ENCODE measurements at regions not wholly inside any gene's neighbourhood (a gene's known extent, or its start where the extent isn't known, plus 50 kb on each side); places are given as distances from the start of the nearest gene placed in this dataset.

DNA sequence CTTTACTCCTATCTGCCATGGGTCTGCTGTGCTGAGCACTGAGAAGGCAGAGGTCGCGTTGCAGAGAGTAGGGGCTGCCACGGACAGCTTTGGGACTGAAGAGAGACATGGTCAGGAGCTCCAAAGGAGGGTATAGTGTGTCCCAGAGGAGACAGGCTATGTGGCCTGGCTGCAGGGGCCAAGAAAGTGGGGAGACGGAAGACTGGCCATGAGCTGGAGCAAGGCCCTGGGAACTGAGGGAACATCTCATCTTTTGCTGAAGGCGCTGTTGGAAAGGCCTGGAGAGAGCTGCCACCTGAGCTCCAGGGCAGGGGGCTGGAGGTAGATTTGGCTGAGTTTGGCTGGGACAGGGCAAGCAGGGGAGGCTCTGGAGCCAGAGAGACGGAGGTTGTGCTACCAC, 55.8 kb upstream of the AJAP1 start:
- DNase-seq, result no peak

DNA sequence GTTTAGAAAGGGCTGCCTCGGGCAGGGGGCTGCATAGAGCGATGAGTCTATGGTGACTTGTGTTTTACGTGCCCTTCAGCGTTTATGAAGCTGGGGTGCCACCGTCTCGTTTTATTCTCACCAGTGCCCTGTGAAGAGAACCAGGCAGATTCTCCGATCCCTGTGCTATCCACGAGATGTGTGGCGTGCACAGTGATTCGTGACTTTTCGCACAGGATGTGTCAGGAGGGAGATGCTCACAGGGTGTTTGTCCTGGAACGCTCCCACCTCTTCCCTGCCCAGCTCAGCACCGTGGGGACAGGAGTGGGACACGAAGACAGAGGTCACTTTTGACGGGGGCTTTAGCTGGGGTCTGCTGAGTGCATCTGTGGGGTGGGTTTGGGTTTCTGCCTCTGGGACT, 54.9 kb upstream of the AJAP1 start:
- no peak for DNase-seq

DNA sequence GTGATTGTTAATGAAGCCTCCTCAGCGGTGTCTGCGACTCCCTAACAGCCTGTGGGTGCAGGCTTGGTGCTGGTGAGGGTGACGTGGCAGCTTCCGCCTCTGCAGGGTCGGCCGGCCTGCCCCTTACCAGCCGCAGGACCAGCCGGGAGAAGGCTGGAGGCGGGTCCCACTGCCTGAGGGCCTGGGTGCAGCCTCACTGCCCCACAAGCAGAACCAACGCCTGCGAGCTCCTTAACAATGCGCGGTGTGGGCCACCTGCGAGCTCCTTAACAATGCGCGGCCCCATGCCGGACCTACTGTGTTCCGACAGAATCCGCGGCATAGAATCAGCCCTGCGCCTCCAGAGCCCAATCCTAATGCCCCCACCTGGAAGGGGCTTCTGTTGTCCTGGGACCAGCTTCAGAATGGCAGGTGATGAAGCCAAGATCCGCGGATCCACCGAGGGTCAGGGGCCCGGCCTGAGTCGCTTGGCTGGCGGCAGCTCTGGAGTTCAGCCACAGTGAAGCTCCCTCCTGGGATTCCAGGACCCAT, 54.4 kb upstream of the AJAP1 start:
- DNase-seq, result no peak

DNA sequence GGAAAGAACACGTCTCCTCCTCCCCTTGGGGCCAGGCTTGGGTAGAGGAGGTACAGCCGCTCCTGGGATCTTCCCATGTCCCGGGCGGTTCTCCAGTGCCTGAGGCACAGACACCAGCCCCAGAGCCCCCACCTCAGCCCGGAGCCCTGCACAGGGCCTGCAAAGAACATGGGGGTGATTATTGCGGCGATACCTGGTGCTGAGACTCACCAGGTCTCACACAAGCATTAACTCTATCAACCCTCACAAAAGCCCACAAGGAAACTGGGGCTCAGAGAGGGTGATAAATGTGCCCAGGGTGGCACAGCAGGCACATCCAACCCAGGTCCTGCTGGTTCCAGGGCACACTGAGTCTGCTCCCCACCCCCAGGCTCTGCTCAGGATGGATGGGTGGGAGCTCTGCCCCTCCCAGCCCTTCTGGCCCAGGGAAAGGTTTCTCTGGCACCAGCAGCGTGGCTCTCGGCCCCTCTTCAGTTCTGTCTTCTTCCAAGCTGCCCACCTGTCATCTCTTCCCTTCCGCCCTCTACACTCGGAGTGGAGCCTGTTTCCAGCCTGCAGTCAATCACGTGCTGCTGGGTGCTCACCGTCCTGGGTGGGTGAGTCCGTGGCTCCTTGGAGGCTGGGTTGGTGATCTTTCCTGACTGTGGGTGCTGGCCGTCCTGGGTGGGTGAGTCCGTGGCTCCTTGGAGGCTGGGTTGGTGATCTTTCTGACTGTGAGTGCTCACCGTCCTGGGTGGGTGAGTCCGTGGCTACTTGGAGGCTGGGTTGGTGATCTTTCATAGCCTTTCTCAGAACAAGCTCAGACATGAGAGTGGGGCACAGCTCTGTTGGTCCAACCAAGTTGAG, 53.6 kb upstream of the AJAP1 start:
- no peak for DNase-seq

DNA sequence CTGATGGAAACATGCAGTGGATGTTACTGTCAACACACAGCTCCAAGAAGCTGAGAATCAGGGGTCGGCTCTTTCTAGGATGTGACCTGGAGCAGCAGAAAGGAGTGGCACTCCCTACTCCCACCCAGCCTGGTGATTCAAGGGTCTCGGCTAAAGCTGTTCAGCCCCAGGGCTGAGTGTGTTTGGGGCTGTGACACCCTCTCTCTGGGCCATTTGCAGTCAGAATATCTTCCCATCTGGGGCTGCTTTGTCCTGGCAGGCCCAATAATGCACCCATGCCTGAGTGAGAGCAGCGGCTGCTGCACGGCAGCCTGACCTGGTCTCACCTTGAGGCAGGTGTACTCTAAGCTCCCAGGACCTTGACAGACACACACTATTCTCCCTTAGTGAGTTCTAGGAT, 52.5 kb upstream of the AJAP1 start:
- DNase-seq, result no peak

DNA sequence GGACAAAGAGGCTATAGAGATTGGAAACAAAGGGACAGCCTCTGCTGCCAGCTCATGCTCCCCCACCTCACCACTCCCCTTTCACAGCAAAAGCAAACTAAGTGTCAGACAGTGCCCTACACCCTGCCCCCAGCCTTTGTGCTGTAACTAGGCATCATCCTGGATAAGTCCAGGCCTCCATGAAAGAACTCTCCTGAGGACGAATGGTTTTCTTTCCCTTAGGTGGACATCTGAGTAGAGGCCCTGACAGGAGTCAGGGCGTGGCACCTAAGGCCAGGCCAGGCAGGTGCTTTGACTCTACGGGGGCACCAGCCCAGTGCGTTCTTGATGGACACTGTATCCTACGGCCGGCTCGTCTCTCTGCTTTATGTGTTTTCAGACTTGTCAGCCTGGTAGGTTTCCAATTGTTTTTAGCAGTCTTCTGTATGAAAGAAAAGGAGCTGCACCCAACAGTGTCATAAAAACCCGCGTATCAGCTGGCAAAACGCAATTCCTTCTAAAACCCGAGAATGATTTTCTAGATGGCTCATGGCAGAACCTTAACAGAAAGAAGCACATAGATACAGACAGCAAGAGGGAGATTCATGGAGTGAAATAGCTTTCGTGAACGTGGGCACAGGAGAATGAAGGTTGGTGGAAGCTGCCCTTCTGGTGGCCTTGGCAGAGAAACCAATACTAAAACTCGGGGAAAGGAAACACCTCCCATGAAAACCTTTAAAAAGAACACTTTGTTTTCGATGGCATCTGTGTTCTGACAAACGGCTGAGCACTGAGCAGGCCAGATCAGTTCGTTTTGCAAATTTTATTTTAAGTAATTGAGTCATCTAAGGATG, 51.7 kb upstream of the AJAP1 start:
- no peak for DNase-seq

DNA sequence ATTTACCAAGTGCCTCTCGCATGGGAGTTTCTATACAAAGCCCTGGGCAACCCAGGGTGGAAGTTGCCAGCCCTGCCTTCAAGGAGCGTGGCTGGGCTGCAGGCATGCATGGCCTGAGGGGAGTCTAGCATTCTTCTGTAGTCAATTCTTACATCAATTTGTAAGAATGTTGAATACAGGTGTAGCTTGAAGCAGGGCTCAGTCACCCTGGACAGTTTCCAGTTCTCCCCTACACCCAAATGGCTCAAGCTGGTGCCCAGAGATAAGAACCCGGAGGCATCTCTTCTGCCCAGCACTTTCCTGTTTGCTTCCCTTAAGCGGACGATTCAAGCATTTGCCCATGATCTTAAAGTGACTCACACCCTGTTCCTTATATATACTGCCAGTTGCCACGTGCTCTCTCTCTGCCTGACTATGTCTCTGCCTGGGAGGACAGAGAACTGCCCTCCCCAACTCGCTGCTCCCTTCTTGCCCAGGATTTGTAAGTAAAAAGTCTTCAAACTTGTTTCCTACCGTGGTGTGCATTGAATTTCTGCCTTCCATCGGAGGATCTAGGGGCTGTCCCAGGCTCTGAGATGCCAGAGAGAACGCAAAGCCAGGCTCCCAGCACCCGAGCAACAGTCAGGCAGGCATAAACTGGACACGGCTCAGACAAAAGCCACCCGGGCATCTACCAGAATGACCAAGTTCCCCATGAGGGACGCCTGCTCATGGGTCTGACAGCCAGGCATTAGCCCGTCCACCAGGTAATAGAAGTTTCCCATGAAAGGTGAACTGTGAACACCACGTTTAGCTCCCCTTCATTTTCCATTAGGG, 50.9 kb upstream of the AJAP1 start:
- DNase-seq, result no peak
